ENCODE measurements at regions not wholly inside any gene's neighbourhood (a gene's known extent, or its start where the extent isn't known, plus 50 kb on each side); places are given as distances from the start of the nearest gene placed in this dataset.

DNA sequence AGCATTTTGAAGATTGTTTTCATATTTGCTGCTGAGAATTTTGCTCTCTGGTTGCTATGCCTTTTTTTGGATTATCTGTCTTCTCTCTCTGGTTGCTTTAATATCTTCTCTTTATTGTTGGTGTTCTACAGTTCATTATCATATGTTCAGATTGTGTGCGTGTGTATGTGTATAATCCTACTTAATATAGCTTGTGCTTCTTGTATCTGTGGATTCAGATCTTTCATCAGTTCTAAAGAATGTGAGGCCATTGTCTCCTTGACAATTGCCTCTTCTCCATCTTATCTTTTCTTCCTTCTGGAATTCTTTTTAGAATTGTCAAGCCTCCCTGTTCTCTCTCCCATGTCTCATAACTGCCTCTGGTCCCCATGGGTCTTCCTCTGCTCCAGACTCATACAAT is 195.4 kb downstream of the CDC5L start:
- no peak for TF ChIP-seq POLR2AphosphoS5 (IDR thresholded peaks at IDR 0.05; ENCODE audit: insufficient read depth in 1 of 2, low read depth in 1 of 2)
- TF ChIP-seq, protein P1, sequence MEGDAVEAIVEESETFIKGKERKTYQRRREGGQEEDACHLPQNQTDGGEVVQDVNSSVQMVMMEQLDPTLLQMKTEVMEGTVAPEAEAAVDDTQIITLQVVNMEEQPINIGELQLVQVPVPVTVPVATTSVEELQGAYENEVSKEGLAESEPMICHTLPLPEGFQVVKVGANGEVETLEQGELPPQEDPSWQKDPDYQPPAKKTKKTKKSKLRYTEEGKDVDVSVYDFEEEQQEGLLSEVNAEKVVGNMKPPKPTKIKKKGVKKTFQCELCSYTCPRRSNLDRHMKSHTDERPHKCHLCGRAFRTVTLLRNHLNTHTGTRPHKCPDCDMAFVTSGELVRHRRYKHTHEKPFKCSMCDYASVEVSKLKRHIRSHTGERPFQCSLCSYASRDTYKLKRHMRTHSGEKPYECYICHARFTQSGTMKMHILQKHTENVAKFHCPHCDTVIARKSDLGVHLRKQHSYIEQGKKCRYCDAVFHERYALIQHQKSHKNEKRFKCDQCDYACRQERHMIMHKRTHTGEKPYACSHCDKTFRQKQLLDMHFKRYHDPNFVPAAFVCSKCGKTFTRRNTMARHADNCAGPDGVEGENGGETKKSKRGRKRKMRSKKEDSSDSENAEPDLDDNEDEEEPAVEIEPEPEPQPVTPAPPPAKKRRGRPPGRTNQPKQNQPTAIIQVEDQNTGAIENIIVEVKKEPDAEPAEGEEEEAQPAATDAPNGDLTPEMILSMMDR (IDR thresholded peaks at IDR 0.05) = no peak

All from vagina (tissue), 2 donors.